GM23338 (cell line): ENCODE measurements at regions not wholly inside any gene's neighbourhood (a gene's known extent, or its start where the extent isn't known, plus 50 kb on each side); places are given as distances from the start of the nearest gene placed in this dataset.

ENCODE experiments used
- ATAC-seq: fragments of 200-7000 bp; cut with Tn5 transposase; 3 replicates; pipeline ENCODE4 v1.9.1; 2020
- DNase-seq: peaks from one replicate; pipeline ENCODE4 v3.0.0-alpha.2; 2015; ENCODE audit warnings: low spot score
- H2AFZ ChIP-seq: fragments of 200-600 bp; sonication (generic); 2 replicates; pipeline ENCODE4 v1.8.0; 2016; ENCODE audit warnings: antibody characterized with exemption, mild to moderate bottlenecking, moderate library complexity
- H3F3A ChIP-seq: fragments of 200-600 bp; sonication (generic); replicated peaks from 2 replicates; pipeline ENCODE4 v1.8.0; 2017; ENCODE audit warnings: antibody characterized with exemption, mixed run types, low read depth
- H3K27ac ChIP-seq: fragments of 200-600 bp; sonication (generic); 2 replicates; pipeline ENCODE4 v1.6.1; 2016; ENCODE audit warnings: low read depth
- H3K27me3 ChIP-seq: fragments of 200-600 bp; sonication (generic); 2 replicates; pipeline ENCODE4 v1.8.0; 2016; ENCODE audit warnings: mild to moderate bottlenecking, mixed run types, moderate library complexity; ENCODE audit not compliant: insufficient read depth
- H3K36me3 ChIP-seq: fragments of 200-600 bp; sonication (generic); 2 replicates; pipeline ENCODE4 v1.8.0; 2016; ENCODE audit warnings: mild to moderate bottlenecking; ENCODE audit not compliant: insufficient read depth
- H3K4me1 ChIP-seq: fragments of 200-600 bp; sonication (generic); 2 replicates; pipeline ENCODE4 v1.8.0; 2016; ENCODE audit warnings: mild to moderate bottlenecking, moderate library complexity; ENCODE audit not compliant: insufficient read depth
- H3K4me2 ChIP-seq: fragments of 200-600 bp; sonication (generic); 2 replicates; pipeline ENCODE4 v1.7.1; 2017; ENCODE audit warnings: mixed run types
- H3K4me3 ChIP-seq: fragments of 200-600 bp; sonication (generic); 2 replicates; pipeline ENCODE4 v1.6.1; 2016; ENCODE audit warnings: mixed run types
- H3K79me2 ChIP-seq: fragments of 200-600 bp; sonication (generic); replicated peaks from 2 replicates; pipeline ENCODE4 v1.8.0; 2017; ENCODE audit warnings: mild to moderate bottlenecking; ENCODE audit not compliant: insufficient read depth
- H3K9me2 ChIP-seq: fragments of 200-600 bp; sonication (generic); 2 replicates; pipeline ENCODE4 v1.8.0; 2017; ENCODE audit not compliant: insufficient read depth
- H4K20me1 ChIP-seq: fragments of 200-600 bp; sonication (generic); replicated peaks from 2 replicates; pipeline ENCODE4 v1.8.0; 2017; ENCODE audit warnings: mild to moderate bottlenecking; ENCODE audit not compliant: insufficient read depth
- H3K27ac Mint-ChIP-seq: 2 replicates; pipeline ENCODE4 v1.8.0; 2020; ENCODE audit warnings: inconsistent platforms, mild to moderate bottlenecking, moderate library complexity, mixed read lengths
- H3K27me3 Mint-ChIP-seq: 3 replicates; pipeline ENCODE4 v1.8.0; 2022; ENCODE audit warnings: low read depth, mild to moderate bottlenecking, moderate library complexity, mixed read lengths, inconsistent platforms; ENCODE audit not compliant: insufficient read depth, poor library complexity
- H3K36me3 Mint-ChIP-seq: 3 replicates; pipeline ENCODE4 v1.8.0; 2021; ENCODE audit warnings: low read depth, mild to moderate bottlenecking, inconsistent platforms, moderate library complexity, mixed read lengths
- H3K4me1 Mint-ChIP-seq: 3 replicates; pipeline ENCODE4 v1.8.0; 2020; ENCODE audit warnings: mild to moderate bottlenecking, inconsistent platforms, mixed read lengths
- H3K4me3 Mint-ChIP-seq: 3 replicates; pipeline ENCODE4 v1.8.0; 2021; ENCODE audit warnings: moderate library complexity, mild to moderate bottlenecking, inconsistent platforms, mixed read lengths
- H3K9me3 Mint-ChIP-seq: 3 replicates; pipeline ENCODE4 v1.8.0; 2020; ENCODE audit warnings: moderate library complexity, mild to moderate bottlenecking, inconsistent platforms, mixed read lengths
- CREB1 ChIP-seq: fragments of 250-450 bp; sonication (Bioruptor Pico); IDR thresholded peaks from 2 replicates; pipeline ENCODE4 v1.5.0; 2020; ENCODE audit warnings: low read depth, mild to moderate bottlenecking, moderate library complexity
- EZH2 ChIP-seq: fragments of 200-600 bp; sonication (generic); IDR thresholded peaks from one replicate; pipeline ENCODE4 v1.8.0; 2017; ENCODE audit warnings: antibody characterized with exemption, mild to moderate bottlenecking, low read depth; ENCODE audit not compliant: unreplicated experiment
- EZH2phosphoT487 ChIP-seq: fragments of 200-600 bp; sonication (generic); IDR thresholded peaks from one replicate; pipeline ENCODE4 v1.8.1; 2018; ENCODE audit warnings: antibody characterized with exemption; ENCODE audit not compliant: unreplicated experiment
- STAT1 ChIP-seq: IDR thresholded peaks from one replicate; pipeline ENCODE4 v1.6.1; 2016; ENCODE audit warnings: antibody characterized with exemption; ENCODE audit not compliant: unreplicated experiment
- ZNF114 ChIP-seq: fragments of 250-450 bp; sonication (Bioruptor Pico); IDR thresholded peaks from 2 replicates; pipeline ENCODE4 v1.5.0; 2020; ENCODE audit warnings: mild to moderate bottlenecking, moderate library complexity
- ZNF331 ChIP-seq: fragments of 250-450 bp; sonication (Bioruptor Pico); IDR thresholded peaks from 2 replicates; pipeline ENCODE4 v1.5.0; 2020; ENCODE audit warnings: low read depth, mild to moderate bottlenecking, moderate library complexity
- TF ChIP-seq, protein P1 (sequence below), 2 experiments: fragments of 200-600 bp in 1 of 2; sonication (generic) in 1 of 2; conservative IDR thresholded peaks; 2 replicates each; pipeline versions ENCODE4 v1.5.1 to v1.6.1; 2016 to 2017; ENCODE audit warnings: antibody characterized with exemption in 2 of 2, low read depth in 2 of 2, mild to moderate bottlenecking in 2 of 2, moderate library complexity in 1 of 2
- TF ChIP-seq, protein P2 (sequence below): IDR thresholded peaks from one replicate; pipeline ENCODE4 v1.6.1; 2018; ENCODE audit warnings: antibody characterized with exemption; ENCODE audit not compliant: unreplicated experiment
- TF ChIP-seq, protein P3 (sequence below): IDR thresholded peaks from 2 replicates; pipeline ENCODE4 v1.6.1; 2016; ENCODE audit warnings: antibody characterized with exemption

DNA sequence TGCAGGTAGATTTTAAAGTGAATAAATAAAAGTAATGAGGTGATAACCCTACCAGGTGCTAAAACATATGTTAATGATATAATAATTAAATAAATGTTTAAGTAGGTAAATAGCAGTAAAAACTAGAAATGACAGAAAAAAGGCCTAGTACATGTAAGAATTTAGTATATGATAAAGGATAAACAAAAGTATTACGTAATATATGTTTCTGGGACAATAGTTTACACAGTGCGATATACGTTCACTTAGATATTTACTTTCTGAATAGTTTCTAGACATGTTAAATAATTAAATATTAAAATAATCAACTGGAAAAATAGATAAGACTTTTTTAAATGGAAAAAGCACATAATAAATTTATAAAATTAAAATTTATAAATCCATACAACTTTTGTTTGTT, 340.9 kb downstream of the LIG4 start (continued):
- TF ChIP-seq, protein P1, sequence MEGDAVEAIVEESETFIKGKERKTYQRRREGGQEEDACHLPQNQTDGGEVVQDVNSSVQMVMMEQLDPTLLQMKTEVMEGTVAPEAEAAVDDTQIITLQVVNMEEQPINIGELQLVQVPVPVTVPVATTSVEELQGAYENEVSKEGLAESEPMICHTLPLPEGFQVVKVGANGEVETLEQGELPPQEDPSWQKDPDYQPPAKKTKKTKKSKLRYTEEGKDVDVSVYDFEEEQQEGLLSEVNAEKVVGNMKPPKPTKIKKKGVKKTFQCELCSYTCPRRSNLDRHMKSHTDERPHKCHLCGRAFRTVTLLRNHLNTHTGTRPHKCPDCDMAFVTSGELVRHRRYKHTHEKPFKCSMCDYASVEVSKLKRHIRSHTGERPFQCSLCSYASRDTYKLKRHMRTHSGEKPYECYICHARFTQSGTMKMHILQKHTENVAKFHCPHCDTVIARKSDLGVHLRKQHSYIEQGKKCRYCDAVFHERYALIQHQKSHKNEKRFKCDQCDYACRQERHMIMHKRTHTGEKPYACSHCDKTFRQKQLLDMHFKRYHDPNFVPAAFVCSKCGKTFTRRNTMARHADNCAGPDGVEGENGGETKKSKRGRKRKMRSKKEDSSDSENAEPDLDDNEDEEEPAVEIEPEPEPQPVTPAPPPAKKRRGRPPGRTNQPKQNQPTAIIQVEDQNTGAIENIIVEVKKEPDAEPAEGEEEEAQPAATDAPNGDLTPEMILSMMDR (conservative IDR thresholded peaks at IDR 0.05; ENCODE audit: low read depth in 2 of 2) = no peak
- TF ChIP-seq STAT1 (no peak), EZH2 (no peak)
- TF ChIP-seq, protein P2, sequence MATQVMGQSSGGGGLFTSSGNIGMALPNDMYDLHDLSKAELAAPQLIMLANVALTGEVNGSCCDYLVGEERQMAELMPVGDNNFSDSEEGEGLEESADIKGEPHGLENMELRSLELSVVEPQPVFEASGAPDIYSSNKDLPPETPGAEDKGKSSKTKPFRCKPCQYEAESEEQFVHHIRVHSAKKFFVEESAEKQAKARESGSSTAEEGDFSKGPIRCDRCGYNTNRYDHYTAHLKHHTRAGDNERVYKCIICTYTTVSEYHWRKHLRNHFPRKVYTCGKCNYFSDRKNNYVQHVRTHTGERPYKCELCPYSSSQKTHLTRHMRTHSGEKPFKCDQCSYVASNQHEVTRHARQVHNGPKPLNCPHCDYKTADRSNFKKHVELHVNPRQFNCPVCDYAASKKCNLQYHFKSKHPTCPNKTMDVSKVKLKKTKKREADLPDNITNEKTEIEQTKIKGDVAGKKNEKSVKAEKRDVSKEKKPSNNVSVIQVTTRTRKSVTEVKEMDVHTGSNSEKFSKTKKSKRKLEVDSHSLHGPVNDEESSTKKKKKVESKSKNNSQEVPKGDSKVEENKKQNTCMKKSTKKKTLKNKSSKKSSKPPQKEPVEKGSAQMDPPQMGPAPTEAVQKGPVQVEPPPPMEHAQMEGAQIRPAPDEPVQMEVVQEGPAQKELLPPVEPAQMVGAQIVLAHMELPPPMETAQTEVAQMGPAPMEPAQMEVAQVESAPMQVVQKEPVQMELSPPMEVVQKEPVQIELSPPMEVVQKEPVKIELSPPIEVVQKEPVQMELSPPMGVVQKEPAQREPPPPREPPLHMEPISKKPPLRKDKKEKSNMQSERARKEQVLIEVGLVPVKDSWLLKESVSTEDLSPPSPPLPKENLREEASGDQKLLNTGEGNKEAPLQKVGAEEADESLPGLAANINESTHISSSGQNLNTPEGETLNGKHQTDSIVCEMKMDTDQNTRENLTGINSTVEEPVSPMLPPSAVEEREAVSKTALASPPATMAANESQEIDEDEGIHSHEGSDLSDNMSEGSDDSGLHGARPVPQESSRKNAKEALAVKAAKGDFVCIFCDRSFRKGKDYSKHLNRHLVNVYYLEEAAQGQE = no peak
- TF ChIP-seq, protein P3, sequence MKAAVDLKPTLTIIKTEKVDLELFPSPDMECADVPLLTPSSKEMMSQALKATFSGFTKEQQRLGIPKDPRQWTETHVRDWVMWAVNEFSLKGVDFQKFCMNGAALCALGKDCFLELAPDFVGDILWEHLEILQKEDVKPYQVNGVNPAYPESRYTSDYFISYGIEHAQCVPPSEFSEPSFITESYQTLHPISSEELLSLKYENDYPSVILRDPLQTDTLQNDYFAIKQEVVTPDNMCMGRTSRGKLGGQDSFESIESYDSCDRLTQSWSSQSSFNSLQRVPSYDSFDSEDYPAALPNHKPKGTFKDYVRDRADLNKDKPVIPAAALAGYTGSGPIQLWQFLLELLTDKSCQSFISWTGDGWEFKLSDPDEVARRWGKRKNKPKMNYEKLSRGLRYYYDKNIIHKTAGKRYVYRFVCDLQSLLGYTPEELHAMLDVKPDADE = no peak

DNA sequence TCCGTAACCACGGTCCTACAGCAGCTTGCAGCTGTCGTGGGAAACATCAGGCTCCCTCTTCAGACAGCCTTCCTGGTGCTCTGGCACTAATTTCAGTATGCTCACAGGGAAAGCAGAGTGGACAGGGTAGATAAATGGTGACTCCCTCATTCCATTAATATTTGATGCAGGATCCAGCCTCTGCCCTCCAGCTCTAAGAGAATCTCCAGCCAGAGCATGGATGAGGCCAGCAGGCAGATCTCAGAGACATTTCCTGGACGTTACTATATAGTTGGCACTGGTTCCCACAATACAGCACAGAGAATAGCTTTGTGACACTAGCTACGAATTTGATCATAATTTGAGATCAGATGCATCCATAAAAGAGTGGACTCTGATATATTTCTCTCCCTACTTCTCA, 341.4 kb downstream of the LIG4 start:
- no peak overlapping the region for H3K4me3 Mint-ChIP-seq
- no peaks in the 10 kb centered on the region for H3K9me2 ChIP-seq
- DNase-seq = no peak
- no peaks in the 10 kb centered on the region for H4K20me1 ChIP-seq
- peaks cover 2% of the 10 kb centered on the region for H3K27me3 Mint-ChIP-seq
- H3K27ac Mint-ChIP-seq = no peak overlapping the region
- no peak for ATAC-seq
- peaks cover 12% of the 10 kb centered on the region for H3K27me3 ChIP-seq
- no peaks in the 10 kb centered on the region for H3F3A ChIP-seq
- H3K4me3 ChIP-seq = no peak overlapping the region
- H3K4me2 ChIP-seq = no peak overlapping the region
- no peaks in the 10 kb centered on the region for H3K9me3 Mint-ChIP-seq
- H3K27ac ChIP-seq = no peak overlapping the region
- no peaks in the 10 kb centered on the region for H3K4me1 ChIP-seq
- H3K79me2 ChIP-seq = no peaks in the 10 kb centered on the region
- no peaks in the 10 kb centered on the region for H3K4me1 Mint-ChIP-seq
- H3K36me3 Mint-ChIP-seq = no peaks in the 10 kb centered on the region
- no peak overlapping the region for H2AFZ ChIP-seq
- TF ChIP-seq ZNF331 (no peak), EZH2phosphoT487 (no peak), EZH2 (no peak), ZNF114 (CRISPR knock-in tag) (no peak), CREB1 (CRISPR knock-in tag) (no peak)
- TF ChIP-seq, protein P2 = no peak
- no peaks in the 10 kb centered on the region for H3K36me3 ChIP-seq
